Lung (tissue), 11 donors: ENCODE measurements at regions not wholly inside any gene's neighbourhood (a gene's known extent, or its start where the extent isn't known, plus 50 kb on each side); places are given as distances from the start of the nearest gene placed in this dataset.

Experiments used
- ATAC-seq: fragments of 200-7000 bp; cut with Tn5 transposase; one replicate; pipeline ENCODE4 v1.9.1; 2020; ENCODE audit warnings: moderate number of reproducible peaks; ENCODE audit not compliant: insufficient read depth, low FRiP score
- DNase-seq, 3 donors: peaks; one replicate each; pipeline ENCODE4 v3.0.0-alpha.2; 2013 to 2017
- H3K27ac ChIP-seq, 2 donors: one replicate each; pipeline ENCODE4 v1.5.1; 2013; ENCODE audit warnings: mild to moderate bottlenecking in 2 of 2, moderate library complexity in 2 of 2, control low read depth in 1 of 2, inconsistent platforms in 1 of 2, low read depth in 1 of 2, low read length in 1 of 2
- H3K27me3 ChIP-seq, 3 donors: one replicate each; pipeline ENCODE4 v1.5.1; 2013; ENCODE audit warnings: low read length in 2 of 3; ENCODE audit not compliant: control insufficient read depth in 3 of 3, insufficient read depth in 3 of 3
- H3K36me3 ChIP-seq, 4 donors: one replicate each; pipeline ENCODE4 v1.5.1; 2013; ENCODE audit warnings: low read length in 4 of 4, mild to moderate bottlenecking in 1 of 4, moderate library complexity in 1 of 4; ENCODE audit not compliant: control insufficient read depth in 4 of 4, insufficient read depth in 4 of 4
- H3K4me1 ChIP-seq, 5 donors: one replicate each; pipeline ENCODE4 v1.5.1; 2013; ENCODE audit warnings: low read length in 5 of 5, mild to moderate bottlenecking in 2 of 5, moderate library complexity in 1 of 5; ENCODE audit not compliant: control insufficient read depth in 5 of 5, insufficient read depth in 5 of 5
- H3K4me3 ChIP-seq: one replicate; pipeline ENCODE4 v1.5.1; 2013; ENCODE audit warnings: mild to moderate bottlenecking, control low read depth, moderate library complexity
- H3K9ac ChIP-seq, 2 donors: one replicate each; pipeline ENCODE4 v1.5.1; 2013; ENCODE audit warnings: low read length in 2 of 2, control low read depth in 1 of 2; ENCODE audit not compliant: insufficient read depth in 1 of 2
- H3K9me3 ChIP-seq, 4 donors: one replicate each; pipeline ENCODE4 v1.5.1; 2013; ENCODE audit warnings: low read length in 3 of 4, mild to moderate bottlenecking in 1 of 4, moderate library complexity in 1 of 4; ENCODE audit not compliant: control insufficient read depth in 4 of 4, insufficient read depth in 3 of 4
- WGBS, 2 donors: extraction: QIAGEN DNeasy Blood & Tissue Kit; methylation state at CpG; one replicate each; pipeline ENCODE4 v1.1.7; 2013; 5-methylcytosine and 5-hydroxymethylcytosine counted together
- TF ChIP-seq, protein P1 (sequence below): IDR thresholded peaks from 2 replicates; pipeline ENCODE4 v1.5.1; 2012; ENCODE audit warnings: mild to moderate bottlenecking; ENCODE audit errors: control extremely low read depth, extremely low read depth
- donor health status: control.
- donor health status: control.
- donor health status: Bipolar disorder and iron deficiency.
- donor health status: healthy.
- donor health status: DM: yes; HTN: yes; CAD: no.

GRCh38 chr3:178340506-178340905, 195.7 kb upstream of the KCNMB2 start:
- H3K27me3 ChIP-seq = no peaks in the 10 kb centered on the region
- H3K9ac ChIP-seq = no peak overlapping the region
- H3K9me3 ChIP-seq = no peaks in the 10 kb centered on the region
- no peak overlapping the region for H3K27ac ChIP-seq
- no peaks in the 10 kb centered on the region for H3K36me3 ChIP-seq
- H3K4me1 ChIP-seq = peaks cover 0 to 12% (median 3%) of the 10 kb centered on the region in 5 donors
- 56 to 67% methylated on average over 2 of the region's 2 CpGs for WGBS, 2 donors
- ATAC-seq (no peak), DNase-seq (peak in 2 of 3 donors; percentile 51 to 67)
- TF ChIP-seq, protein P1, sequence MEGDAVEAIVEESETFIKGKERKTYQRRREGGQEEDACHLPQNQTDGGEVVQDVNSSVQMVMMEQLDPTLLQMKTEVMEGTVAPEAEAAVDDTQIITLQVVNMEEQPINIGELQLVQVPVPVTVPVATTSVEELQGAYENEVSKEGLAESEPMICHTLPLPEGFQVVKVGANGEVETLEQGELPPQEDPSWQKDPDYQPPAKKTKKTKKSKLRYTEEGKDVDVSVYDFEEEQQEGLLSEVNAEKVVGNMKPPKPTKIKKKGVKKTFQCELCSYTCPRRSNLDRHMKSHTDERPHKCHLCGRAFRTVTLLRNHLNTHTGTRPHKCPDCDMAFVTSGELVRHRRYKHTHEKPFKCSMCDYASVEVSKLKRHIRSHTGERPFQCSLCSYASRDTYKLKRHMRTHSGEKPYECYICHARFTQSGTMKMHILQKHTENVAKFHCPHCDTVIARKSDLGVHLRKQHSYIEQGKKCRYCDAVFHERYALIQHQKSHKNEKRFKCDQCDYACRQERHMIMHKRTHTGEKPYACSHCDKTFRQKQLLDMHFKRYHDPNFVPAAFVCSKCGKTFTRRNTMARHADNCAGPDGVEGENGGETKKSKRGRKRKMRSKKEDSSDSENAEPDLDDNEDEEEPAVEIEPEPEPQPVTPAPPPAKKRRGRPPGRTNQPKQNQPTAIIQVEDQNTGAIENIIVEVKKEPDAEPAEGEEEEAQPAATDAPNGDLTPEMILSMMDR = no peak
- no peak overlapping the region for H3K4me3 ChIP-seq

- H3K27me3 ChIP-seq = no peaks in the 10 kb centered on the region
- TF ChIP-seq, protein P1 = no peak
- WGBS, 2 donors = 90 to 92% methylated on average over 7 of the region's 7 CpGs
- H3K4me1 ChIP-seq = peaks cover 0 to 12% (median 3%) of the 10 kb centered on the region in 5 donors
- no peak for ATAC-seq
- no peaks in the 10 kb centered on the region for H3K36me3 ChIP-seq
- H3K9me3 ChIP-seq = no peaks in the 10 kb centered on the region
- H3K27ac ChIP-seq = no peak overlapping the region
- no peak for DNase-seq
- H3K9ac ChIP-seq = no peak overlapping the region
- H3K4me3 ChIP-seq = no peak overlapping the region
Observed at GRCh38 chr3:178341636-178342035, 194.6 kb upstream of the KCNMB2 start.

GRCh38 chr3:178342111-178342510, 194.1 kb upstream of the KCNMB2 start:
- 66 to 77% methylated on average over 2 of the region's 2 CpGs for WGBS, 2 donors
- no peak for DNase-seq

More at GRCh38 chr3:178342111-178342510, 194.1 kb upstream of the KCNMB2 start:
- ATAC-seq = no peak
- H3K4me1 ChIP-seq = peaks cover 0 to 12% (median 3%) of the 10 kb centered on the region in 5 donors
- H3K9ac ChIP-seq = no peak overlapping the region
- no peak overlapping the region for H3K4me3 ChIP-seq
- H3K36me3 ChIP-seq = no peaks in the 10 kb centered on the region
- TF ChIP-seq, protein P1 = no peak
- no peak overlapping the region for H3K27ac ChIP-seq
- no peaks in the 10 kb centered on the region for H3K9me3 ChIP-seq
- no peaks in the 10 kb centered on the region for H3K27me3 ChIP-seq
